Cardiac muscle cell (in vitro differentiated cells and primary cell): ENCODE measurements at regions not wholly inside any gene's neighbourhood (a gene's known extent, or its start where the extent isn't known, plus 50 kb on each side); places are given as distances from the start of the nearest gene placed in this dataset.

Experiments
- DNase-seq, 2 donors: peaks; one replicate each; pipeline versions ENCODE4 v3.0.0 to v3.0.0-alpha.2; 2010 to 2017; ENCODE audit warnings: low read depth in 1 of 2, low spot score in 1 of 2
- H3K27ac ChIP-seq: fragments of 200-600 bp; sonication (generic); 2 replicates; pipeline ENCODE4 v1.5.1; 2016
- H3K27me3 ChIP-seq: fragments of 200-600 bp; sonication (generic); 2 replicates; pipeline ENCODE4 v1.6.0; 2016; ENCODE audit warnings: control low read depth
- H3K36me3 ChIP-seq: fragments of 200-600 bp; sonication (generic); 2 replicates; pipeline ENCODE4 v1.5.1; 2016; ENCODE audit warnings: control low read depth
- H3K4me1 ChIP-seq: fragments of 200-600 bp; sonication (generic); 2 replicates; pipeline ENCODE4 v1.8.1; 2017; ENCODE audit warnings: low read depth, mild to moderate bottlenecking, mixed run types
- H3K4me3 ChIP-seq: fragments of 200-600 bp; sonication (generic); 2 replicates; pipeline ENCODE4 v1.5.1; 2016; ENCODE audit warnings: mild to moderate bottlenecking
- H3K9me3 ChIP-seq: fragments of 200-600 bp; sonication (generic); 2 replicates; pipeline ENCODE4 v1.5.1; 2017; ENCODE audit warnings: low read depth, mild to moderate bottlenecking, control low read depth
- TF ChIP-seq, protein P1 (sequence below): IDR thresholded peaks from 2 replicates; pipeline ENCODE4 v1.5.1; 2012; ENCODE audit warnings: low read depth, mild to moderate bottlenecking, low read length

DNA sequence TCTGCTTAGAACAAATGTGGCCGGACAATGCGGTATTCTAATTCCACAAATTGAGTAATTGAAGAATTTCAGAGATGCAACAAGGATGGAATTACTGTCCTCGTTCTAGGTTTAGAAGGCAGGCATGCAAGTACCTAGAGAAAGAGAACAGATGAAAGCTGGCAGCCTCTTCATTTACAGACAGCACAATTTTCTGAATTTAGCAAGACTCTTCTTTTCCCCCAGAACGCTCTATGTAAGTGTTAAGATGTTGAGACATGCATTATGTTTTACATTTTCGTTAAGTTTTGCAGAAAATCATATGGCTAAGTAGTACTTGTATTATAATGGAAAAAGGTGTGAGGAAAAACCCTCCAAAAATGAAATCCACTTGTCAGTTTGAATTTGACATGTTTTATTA is 259.5 kb upstream of the ARRDC3 start:
- DNase-seq = no peak
- TF ChIP-seq, protein P1, sequence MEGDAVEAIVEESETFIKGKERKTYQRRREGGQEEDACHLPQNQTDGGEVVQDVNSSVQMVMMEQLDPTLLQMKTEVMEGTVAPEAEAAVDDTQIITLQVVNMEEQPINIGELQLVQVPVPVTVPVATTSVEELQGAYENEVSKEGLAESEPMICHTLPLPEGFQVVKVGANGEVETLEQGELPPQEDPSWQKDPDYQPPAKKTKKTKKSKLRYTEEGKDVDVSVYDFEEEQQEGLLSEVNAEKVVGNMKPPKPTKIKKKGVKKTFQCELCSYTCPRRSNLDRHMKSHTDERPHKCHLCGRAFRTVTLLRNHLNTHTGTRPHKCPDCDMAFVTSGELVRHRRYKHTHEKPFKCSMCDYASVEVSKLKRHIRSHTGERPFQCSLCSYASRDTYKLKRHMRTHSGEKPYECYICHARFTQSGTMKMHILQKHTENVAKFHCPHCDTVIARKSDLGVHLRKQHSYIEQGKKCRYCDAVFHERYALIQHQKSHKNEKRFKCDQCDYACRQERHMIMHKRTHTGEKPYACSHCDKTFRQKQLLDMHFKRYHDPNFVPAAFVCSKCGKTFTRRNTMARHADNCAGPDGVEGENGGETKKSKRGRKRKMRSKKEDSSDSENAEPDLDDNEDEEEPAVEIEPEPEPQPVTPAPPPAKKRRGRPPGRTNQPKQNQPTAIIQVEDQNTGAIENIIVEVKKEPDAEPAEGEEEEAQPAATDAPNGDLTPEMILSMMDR = no peak
- H3K27ac ChIP-seq = no peak overlapping the region
- no peaks in the 10 kb centered on the region for H3K36me3 ChIP-seq
- no peak overlapping the region for H3K4me3 ChIP-seq
- no peaks in the 10 kb centered on the region for H3K9me3 ChIP-seq
- H3K4me1 ChIP-seq = no peaks in the 10 kb centered on the region
- H3K27me3 ChIP-seq = no peaks in the 10 kb centered on the region

DNA sequence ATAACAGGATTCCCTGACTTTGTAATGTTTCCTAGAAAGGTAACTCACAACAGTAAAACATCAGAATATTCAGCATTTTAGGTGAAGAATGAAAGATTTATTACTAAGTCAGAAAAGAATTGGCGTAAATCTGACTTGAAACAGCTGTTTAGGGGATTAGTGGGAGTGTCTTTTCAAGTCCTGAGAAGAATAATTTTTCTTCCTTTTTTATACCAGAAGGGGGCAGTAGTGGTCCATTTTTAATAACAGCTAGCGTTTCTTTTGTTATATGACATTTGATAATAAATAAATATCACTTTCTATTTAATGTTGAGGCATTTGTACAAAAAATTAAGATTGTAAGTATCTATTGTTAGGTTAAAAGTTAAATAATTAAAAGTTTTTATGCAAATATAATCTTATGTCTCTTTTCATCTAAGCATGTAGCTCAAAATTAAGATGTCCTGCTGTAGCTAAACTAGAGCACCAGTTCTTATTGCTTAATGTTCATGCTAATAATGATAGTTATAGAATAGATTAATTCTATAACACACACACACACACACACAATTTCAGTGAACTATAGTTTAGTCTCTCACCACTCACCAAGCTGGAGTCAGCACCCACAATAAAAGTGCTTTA is 258.7 kb upstream of the ARRDC3 start:
- TF ChIP-seq, protein P1 = peak; percentile 51
- Histone ChIP-seq H3K4me3 (no peak overlapping the region), H3K36me3 (no peaks in the 10 kb centered on the region), H3K9me3 (no peaks in the 10 kb centered on the region), H3K27ac (no peak overlapping the region), H3K4me1 (no peaks in the 10 kb centered on the region), H3K27me3 (no peaks in the 10 kb centered on the region)
- DNase-seq = peak; percentile 48 to 59

DNA sequence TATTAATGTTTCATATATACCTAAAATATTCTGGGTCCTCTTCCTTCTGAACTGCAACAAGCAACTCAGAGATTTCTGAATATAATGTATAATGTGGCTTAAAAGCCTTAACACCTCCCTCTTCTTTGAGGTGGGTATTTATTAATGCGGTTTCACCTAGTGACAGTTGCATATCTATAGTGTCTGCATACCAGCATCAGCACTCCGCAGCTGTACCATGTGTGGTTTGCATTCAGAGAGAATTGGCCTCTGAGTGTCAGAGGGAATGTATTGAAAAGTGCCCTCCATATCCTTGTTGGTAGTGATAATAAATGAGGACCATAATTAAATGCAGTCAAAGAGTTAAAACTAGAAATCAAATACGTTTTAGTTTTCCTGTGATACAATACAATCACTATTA is 256.6 kb upstream of the ARRDC3 start:
- no peak overlapping the region for H3K27ac ChIP-seq
- no peaks in the 10 kb centered on the region for H3K27me3 ChIP-seq
- no peaks in the 10 kb centered on the region for H3K9me3 ChIP-seq
- H3K36me3 ChIP-seq = no peaks in the 10 kb centered on the region
- TF ChIP-seq, protein P1 = no peak
- no peak for DNase-seq
- no peaks in the 10 kb centered on the region for H3K4me1 ChIP-seq
- no peak overlapping the region for H3K4me3 ChIP-seq

DNA sequence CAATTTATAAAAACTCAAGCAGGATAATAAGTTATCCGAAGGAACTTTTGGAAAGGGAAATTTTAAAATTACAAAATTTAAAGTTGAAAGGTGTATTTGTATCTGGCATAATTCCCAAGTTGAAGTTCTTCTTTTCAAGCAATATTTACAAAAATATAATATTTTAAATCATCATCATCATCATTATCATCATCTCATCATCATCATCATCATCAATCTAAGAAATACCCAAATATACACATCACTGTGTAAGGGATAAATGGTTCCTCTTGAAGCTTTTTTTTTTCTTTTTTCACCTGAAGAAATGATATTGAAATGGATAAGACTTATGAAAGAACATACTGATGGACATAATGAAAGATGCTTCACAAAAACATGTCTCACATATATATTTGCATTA is 254.9 kb upstream of the ARRDC3 start:
- Histone ChIP-seq H3K4me3 (no peak overlapping the region), H3K4me1 (no peaks in the 10 kb centered on the region), H3K27ac (no peak overlapping the region), H3K27me3 (no peaks in the 10 kb centered on the region), H3K9me3 (no peaks in the 10 kb centered on the region), H3K36me3 (no peaks in the 10 kb centered on the region)
- TF ChIP-seq, protein P1 = no peak
- DNase-seq = no peak

DNA sequence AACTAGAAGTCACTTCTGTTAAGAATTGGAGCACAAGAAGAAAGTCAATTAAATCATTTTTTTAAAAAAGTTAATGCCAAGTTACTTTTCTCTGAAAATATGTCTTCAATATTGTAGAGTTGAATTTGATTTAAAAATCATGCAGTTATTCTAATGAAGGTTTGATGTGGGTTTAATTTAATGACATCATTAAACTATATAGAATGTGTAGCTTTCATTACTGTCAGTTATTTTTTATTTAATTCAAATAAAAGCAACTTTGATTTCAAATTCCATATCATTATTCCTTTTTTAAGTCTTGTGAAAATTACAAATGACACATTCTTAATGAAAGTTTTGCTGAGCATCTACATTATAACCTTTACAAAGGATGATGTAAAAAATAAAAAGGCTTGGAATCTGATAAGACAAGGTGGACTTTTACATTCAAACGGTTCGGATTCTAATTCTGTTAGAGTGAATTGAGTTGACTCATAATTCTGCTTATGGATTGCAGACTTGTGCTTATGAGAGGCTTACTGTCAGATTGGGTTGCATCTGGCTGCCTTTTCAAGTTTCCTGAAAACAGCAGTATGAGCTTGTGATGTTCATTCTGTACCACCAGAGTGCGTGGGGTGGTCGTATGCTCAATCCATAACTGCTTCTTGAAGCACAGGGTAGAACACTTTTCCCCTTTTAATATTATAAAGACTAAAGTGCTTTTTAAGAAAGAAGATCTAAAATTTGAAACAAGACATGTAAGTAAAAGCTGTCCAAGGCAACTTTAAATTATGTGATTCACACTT is 253.0 kb upstream of the ARRDC3 start:
- DNase-seq = peak in 1 of 2 donors; percentile 17
- Histone ChIP-seq H3K9me3 (no peaks in the 10 kb centered on the region), H3K36me3 (no peaks in the 10 kb centered on the region), H3K27me3 (no peaks in the 10 kb centered on the region), H3K4me1 (peaks cover 3% of the 10 kb centered on the region), H3K27ac (no peak overlapping the region), H3K4me3 (no peak overlapping the region)
- TF ChIP-seq, protein P1 = no peak
